ENCODE measurements at regions not wholly inside any gene's neighbourhood (a gene's known extent, or its start where the extent isn't known, plus 50 kb on each side); places are given as distances from the start of the nearest gene placed in this dataset.
A peak's percentile ranks its signal among the peaks of the same experiment; 100 is the strongest.

DNA sequence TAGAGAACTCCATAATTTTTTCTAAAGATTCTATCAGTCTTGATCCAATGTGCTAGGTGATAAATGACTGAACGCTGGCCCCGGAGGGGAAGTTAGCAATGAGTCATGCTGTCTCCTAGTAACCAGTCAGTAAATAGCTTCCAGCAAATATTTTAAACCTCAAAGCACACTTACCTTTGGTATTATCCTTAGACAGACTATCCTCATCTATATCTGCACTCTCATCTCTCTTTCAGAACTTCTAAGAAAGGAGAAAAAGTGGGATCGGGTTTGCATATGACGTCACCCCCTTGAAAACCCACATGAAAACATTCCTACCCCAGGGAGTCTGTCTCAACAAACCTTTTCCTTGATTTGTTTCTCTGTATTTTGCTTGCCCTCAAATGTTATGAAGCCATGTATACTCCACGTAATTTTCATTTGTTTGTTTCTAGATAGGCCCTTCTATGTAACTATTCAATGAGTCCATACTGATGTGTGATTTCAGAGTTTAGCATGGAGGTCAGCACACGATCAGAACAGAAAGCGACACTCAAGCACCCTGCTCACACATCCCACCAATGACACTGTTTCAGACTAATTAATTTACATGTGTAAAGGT, 174.9 kb upstream of the NRP1 start:
- TF ChIP-seq POLR2AphosphoS5 (IDR thresholded peaks at IDR 0.05) (peak in 1 of 3 donors; percentile 5), EP300 (IDR thresholded peaks at IDR 0.05; ENCODE audit: low read depth) (no peak), POLR2A (IDR thresholded peaks at IDR 0.05) (no peak)
- Histone ChIP-seq H3K9me3 (no peaks in the 10 kb centered on the region), H3K27ac (peak overlapping the region; percentile 21 to 63 (median 39)), H3K4me1 (peaks cover 4 to 20% (median 6%) of the 10 kb centered on the region in 4 donors), H3K27me3 (no peaks in the 10 kb centered on the region), H3K36me3 (no peaks in the 10 kb centered on the region), H3K4me3 (no peak overlapping the region)
- in situ Hi-C loops (cut with MboI; ENCODE audit: low pct_ligation_motif_present in 1 of 4, low pct_unique_long_range_greater_than_20kb in 1 of 4, low sequenced_read_pairs in 3 of 4) (no loop called here), intact Hi-C loops (cut with DNase I; ENCODE audit: low total_unique reads) (no loop called here)
- WGBS, 2 donors (ENCODE audit: low coverage in 1 of 2), result 29 to 38% methylated on average over 6 to 7 of the region's 7 CpGs
- peak; percentile 38 for DNase-seq

GRCh38 chr10:33507662-33508425, 173.4 kb upstream of the NRP1 start:
- H3K27me3 ChIP-seq, result no peaks in the 10 kb centered on the region
- in situ Hi-C loops (cut with MboI; ENCODE audit: low pct_ligation_motif_present in 1 of 4, low pct_unique_long_range_greater_than_20kb in 1 of 4, low sequenced_read_pairs in 3 of 4) (no loop called here), intact Hi-C loops (cut with DNase I; ENCODE audit: low total_unique reads) (no loop called here)
- no peaks in the 10 kb centered on the region for H3K36me3 ChIP-seq
- DNase-seq, result no peak
- H3K9me3 ChIP-seq, result no peaks in the 10 kb centered on the region
- TF ChIP-seq EP300 (IDR thresholded peaks at IDR 0.05; ENCODE audit: low read depth) (no peak), POLR2AphosphoS5 (IDR thresholded peaks at IDR 0.05) (no peak), CTCF (IDR thresholded peaks at IDR 0.05) (no peak), POLR2A (IDR thresholded peaks at IDR 0.05) (no peak)
- peaks cover 4 to 20% (median 6%) of the 10 kb centered on the region in 4 donors for H3K4me1 ChIP-seq
- H3K4me3 ChIP-seq, result no peak overlapping the region
- 85 to 88% methylated on average over 6 to 10 of the region's 10 CpGs for WGBS, 2 donors (ENCODE audit: low coverage in 1 of 2)
- H3K27ac ChIP-seq, result no peak overlapping the region

GRCh38 chr10:33506838-33507661, 172.6 kb upstream of the NRP1 start:
- TF ChIP-seq CTCF (IDR thresholded peaks at IDR 0.05) (no peak), POLR2AphosphoS5 (IDR thresholded peaks at IDR 0.05) (no peak), EP300 (IDR thresholded peaks at IDR 0.05; ENCODE audit: low read depth) (no peak), POLR2A (IDR thresholded peaks at IDR 0.05) (no peak)
- intact Hi-C loops (cut with DNase I; ENCODE audit: low total_unique reads), result no loop called here

GRCh38 chr10:33506391-33506790, 171.9 kb upstream of the NRP1 start:
- Histone ChIP-seq H3K27me3 (no peaks in the 10 kb centered on the region), H3K36me3 (no peaks in the 10 kb centered on the region), H3K9me3 (no peaks in the 10 kb centered on the region), H3K4me1 (peaks cover 4 to 20% (median 6%) of the 10 kb centered on the region in 4 donors), H3K4me3 (no peak overlapping the region), H3K27ac (no peak overlapping the region)
- DNase-seq, result no peak
- intact Hi-C loops (cut with DNase I; ENCODE audit: low total_unique reads), result no loop called here
- in situ Hi-C loops (cut with MboI; ENCODE audit: low pct_ligation_motif_present in 1 of 4, low pct_unique_long_range_greater_than_20kb in 1 of 4, low sequenced_read_pairs in 3 of 4), result no loop called here
- TF ChIP-seq CTCF (IDR thresholded peaks at IDR 0.05) (no peak), EP300 (IDR thresholded peaks at IDR 0.05; ENCODE audit: low read depth) (no peak), POLR2AphosphoS5 (IDR thresholded peaks at IDR 0.05) (no peak), POLR2A (IDR thresholded peaks at IDR 0.05) (no peak)
- 64 to 88% methylated on average over 1 to 2 of the region's 2 CpGs for WGBS, 2 donors (ENCODE audit: low coverage in 1 of 2)

More at GRCh38 chr10:33506838-33507661, 172.6 kb upstream of the NRP1 start:
- in situ Hi-C loops (cut with MboI; ENCODE audit: low pct_ligation_motif_present in 1 of 4, low pct_unique_long_range_greater_than_20kb in 1 of 4, low sequenced_read_pairs in 3 of 4), result no loop called here
- H3K36me3 ChIP-seq, result no peaks in the 10 kb centered on the region
- H3K27ac ChIP-seq, result no peak overlapping the region
- no peaks in the 10 kb centered on the region for H3K9me3 ChIP-seq
- peaks cover 4 to 20% (median 6%) of the 10 kb centered on the region in 4 donors for H3K4me1 ChIP-seq
- H3K4me3 ChIP-seq, result no peak overlapping the region
- H3K27me3 ChIP-seq, result no peaks in the 10 kb centered on the region
- DNase-seq, result no peak
- 60 to 83% methylated on average over 1 to 5 of the region's 5 CpGs for WGBS, 2 donors (ENCODE audit: low coverage in 1 of 2)
